ENCODE measurements at regions not wholly inside any gene's neighbourhood (a gene's known extent, or its start where the extent isn't known, plus 50 kb on each side); places are given as distances from the start of the nearest gene placed in this dataset.
"Not testable (repeated sequence)": the region's sequence is repeated elsewhere in the genome, so short reads cannot be mapped to it uniquely, and the experiment has no call there.

GRCh38 chr11:88061111-88061510, 114.1 kb downstream of the RAB38 start:
- no peak for DNase-seq (ENCODE audit: low spot score)

GRCh38 chr11:88059326-88059725, 115.9 kb downstream of the RAB38 start:
- DNase-seq (ENCODE audit: low spot score): no peak

- no peak for DNase-seq (ENCODE audit: low spot score)
These were observed 123.8 kb downstream of the RAB38 start for GRCh38 chr11:88051396-88051795.

DNA sequence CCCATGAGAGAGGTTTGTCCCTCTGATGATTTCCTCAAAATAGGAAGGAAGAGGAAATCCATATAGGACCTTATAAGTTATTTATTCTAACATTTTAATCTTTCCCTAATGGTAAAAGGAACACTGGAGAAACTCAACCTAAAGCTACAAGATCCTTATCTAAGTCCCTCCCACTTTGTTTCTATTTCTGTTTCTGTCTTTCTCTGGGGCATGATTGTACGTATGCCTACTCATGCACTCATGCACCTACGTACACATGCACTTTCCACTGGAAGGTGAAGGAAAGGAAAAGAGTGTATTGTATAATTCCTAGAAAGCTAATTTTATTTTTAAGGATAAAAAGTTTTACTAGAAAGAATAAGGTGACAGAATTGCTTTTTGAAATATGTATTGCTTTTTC, 125.0 kb downstream of the RAB38 start:
- DNase-seq (ENCODE audit: low spot score): peak; percentile 16

DNA sequence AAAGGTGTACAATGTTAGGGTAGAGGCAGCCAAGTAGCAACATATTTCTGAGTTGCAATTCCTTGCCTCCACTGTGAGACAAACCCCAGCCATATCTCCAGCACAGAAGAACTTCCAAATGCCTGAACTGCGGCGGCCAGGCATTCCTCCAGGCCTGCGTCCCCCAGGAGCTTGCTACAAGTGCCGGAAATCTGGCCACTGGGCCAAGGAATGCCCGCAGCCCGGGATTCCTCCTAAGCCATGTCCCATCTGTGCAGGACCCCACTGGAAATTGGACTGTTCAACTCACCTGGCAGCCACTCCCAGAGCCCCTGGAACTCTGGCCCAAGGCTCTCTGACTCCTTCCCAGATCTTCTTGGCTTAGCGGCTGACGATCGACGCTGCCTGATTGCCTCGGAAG, 130.0 kb downstream of the RAB38 start:
- DNase-seq (ENCODE audit: low spot score): not testable (repeated sequence)

DNA sequence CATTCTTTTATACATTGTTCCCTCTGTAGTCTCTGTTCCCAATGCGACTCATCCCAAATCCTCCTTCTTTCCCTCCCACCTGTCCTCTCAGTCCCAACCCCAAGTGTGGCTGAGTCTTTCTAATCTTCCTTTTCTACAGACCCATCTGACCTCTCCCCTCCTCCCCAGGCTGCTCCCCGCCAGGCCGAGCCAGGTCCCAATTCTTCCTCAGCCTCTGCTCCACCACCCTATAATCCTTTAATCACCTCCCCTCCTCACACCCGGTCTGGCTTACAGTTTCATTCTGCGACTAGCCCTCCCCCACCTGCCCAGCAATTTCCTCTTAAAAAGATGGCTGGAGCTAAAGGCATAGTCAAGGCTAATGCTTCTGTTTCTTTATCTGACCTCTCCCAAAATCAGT, 130.6 kb downstream of the RAB38 start:
- not testable (repeated sequence) for DNase-seq (ENCODE audit: low spot score)

DNA sequence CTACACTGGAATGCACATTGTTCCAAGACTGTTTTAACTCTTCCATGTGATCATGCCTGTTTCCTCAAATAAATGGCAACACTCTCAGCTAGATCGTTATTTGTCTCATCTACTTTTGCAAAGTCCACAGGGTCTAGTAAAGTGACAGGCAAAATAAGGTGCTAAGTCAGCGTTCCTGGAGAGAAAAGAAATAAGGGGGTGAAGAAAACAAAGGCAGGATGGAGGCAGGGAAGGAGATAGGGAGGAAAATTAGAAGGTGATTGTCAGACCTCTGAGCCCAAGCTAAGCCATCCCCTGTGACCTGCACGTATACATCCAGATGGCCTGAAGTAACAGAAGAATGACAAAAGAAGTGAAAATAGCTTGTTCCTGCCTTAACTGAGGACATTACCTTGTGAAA, 132.1 kb downstream of the RAB38 start:
- DNase-seq (ENCODE audit: low spot score): no peak

- DNase-seq (ENCODE audit: low spot score): no peak
These were observed 132.6 kb downstream of the RAB38 start for GRCh38 chr11:88042647-88043046.

DNA sequence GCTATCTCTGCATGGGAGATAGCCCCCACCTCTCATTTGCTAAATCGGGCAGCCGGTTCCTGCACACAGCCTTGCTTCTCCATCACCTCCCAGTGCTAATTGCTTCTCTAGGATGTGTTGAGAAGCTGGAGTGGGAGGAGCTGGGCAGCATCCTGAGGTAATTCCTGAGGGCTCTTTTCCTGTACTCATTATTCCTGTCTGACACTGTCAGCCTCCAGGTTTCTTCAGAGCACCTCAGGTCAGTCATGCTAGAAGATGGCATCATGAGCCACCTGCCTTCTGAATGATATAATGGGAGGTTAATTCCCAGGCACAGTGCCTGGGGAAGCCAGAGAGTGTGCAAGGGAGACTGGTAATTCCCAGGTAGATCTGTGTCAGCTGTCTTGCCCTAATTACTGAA, 133.0 kb downstream of the RAB38 start:
- DNase-seq (ENCODE audit: low spot score): no peak

DNA sequence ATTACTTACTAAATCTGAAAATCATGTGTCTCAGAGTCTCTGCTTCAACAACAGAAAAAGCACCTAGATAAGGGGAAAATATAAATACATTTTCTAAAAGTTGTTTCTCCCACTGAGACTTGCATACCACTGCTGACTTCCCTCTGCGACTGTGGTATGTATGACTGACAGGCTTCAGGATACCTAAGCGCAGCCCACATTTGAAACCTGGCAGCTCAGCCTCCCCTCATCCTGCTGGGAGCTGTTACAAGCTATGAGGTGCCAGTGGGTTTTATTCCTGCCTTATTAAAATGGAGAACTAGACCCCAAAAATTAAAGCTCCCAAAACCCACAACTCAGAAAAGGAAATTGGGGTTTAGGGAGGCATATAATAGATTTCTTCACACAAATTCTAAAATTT, 133.6 kb downstream of the RAB38 start:
- no peak for DNase-seq (ENCODE audit: low spot score)

GRCh38 chr11:88040148-88040496, 135.1 kb downstream of the RAB38 start:
- no peak for DNase-seq (ENCODE audit: low spot score)

- no peak for DNase-seq (ENCODE audit: low spot score)
These were observed 135.6 kb downstream of the RAB38 start for GRCh38 chr11:88039476-88040147.

DNA sequence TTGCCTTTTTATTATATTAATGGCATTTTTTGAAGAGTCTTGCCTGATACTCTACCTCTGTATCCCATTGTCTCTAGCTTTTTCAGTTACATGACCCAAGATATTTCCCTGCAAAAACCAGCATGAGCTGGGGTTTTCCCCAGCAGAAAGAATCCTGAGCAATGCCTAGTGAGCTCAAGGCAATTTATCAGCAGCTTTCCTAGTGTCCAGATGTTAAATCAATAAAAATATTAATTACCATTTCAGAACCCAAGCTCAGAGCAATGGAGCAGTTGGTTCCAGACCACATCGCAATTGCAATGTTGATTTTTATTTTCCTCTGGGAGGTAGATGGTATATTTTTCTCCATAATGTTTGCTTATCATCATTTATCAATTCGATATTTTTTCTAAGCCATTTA, 137.2 kb downstream of the RAB38 start:
- DNase-seq (ENCODE audit: low spot score): no peak

DNA sequence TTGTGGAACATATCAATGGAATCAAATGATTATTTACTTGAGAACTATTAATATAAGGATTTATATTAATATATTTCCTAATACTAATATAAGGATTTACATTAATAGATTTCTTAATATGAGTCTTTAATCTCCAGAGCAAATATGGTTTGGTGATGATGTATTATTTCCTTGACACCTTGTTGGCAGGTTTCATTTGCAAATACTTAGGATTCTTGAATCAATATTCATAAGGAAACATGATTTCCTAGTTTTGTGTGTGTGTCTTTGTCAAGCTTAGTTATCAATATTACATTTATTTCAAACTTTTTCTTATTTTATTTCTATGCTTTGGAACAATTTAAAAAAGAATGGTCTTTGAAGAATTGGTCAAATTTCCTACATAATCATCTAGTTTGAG, 138.5 kb downstream of the RAB38 start:
- no peak for DNase-seq (ENCODE audit: low spot score)

GRCh38 chr11:88035271-88035670, 140.0 kb downstream of the RAB38 start:
- DNase-seq (ENCODE audit: low spot score): no peak

DNA sequence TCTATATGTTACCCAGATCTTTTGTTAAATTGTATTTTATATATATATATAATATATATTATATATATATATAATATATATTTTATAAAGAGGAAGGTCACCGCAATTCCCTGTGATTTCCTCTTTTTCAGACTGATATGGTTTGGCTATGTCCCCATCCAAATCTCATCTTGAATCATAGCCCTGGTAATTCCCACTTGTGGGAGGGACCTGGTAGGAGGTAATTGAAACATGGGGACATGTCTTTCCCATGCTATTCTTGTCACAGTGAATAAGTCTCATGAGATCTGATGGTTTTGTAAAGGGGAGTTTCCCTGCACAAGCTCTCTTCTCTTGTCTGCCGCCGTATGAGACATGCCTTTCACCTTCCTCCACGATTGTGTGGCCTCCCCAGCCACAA, 157.6 kb downstream of the RAB38 start:
- DNase-seq (ENCODE audit: low spot score): no peak

- peak; percentile 96 for DNase-seq (ENCODE audit: low spot score)
These were observed 158.7 kb downstream of the RAB38 start for GRCh38 chr11:88016392-88017170.

- no peak for DNase-seq (ENCODE audit: low spot score)
These were observed 160.1 kb downstream of the RAB38 start for GRCh38 chr11:88015170-88015569.

- no peak for DNase-seq (ENCODE audit: low spot score)
These were observed 161.7 kb downstream of the RAB38 start for GRCh38 chr11:88013508-88014065.

GRCh38 chr11:88012456-88012855, 162.8 kb downstream of the RAB38 start:
- no peak for DNase-seq (ENCODE audit: low spot score)

- peak; percentile 5 for DNase-seq (ENCODE audit: low spot score)
These were observed 199.2 kb downstream of the RAB38 start for GRCh38 chr11:87976009-87976408.

- DNase-seq (ENCODE audit: low spot score): no peak
These were observed 200.4 kb downstream of the RAB38 start for GRCh38 chr11:87974797-87975196.

DNA sequence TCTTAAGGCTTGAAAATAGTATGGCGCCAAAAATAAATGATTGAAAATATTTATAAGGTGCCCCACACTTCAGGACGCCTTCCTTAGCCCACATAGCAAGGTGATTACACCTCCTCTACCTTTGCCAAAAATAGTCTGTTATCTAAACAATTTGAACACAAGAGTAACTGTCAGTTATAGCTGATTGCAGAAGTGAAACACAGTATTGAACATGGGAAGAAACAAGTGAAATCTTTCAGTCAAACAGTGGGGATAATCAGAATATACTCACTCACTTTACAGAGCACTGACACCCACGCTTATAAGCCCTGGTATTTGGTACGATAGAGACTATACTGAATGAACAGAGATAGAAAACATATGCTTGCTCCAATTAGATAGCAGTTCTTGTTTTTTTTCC, 203.1 kb downstream of the RAB38 start:
- DNase-seq (ENCODE audit: low spot score): no peak

Data from HT-29 (cell line).